GM12878 (cell line): ENCODE measurements at regions not wholly inside any gene's neighbourhood (a gene's known extent, or its start where the extent isn't known, plus 50 kb on each side); places are given as distances from the start of the nearest gene placed in this dataset.

Experiments
- ATAC-seq: fragments of 200-7000 bp; cut with Tn5 transposase; 3 replicates; pipeline ENCODE4 v1.9.1; 2020; ENCODE audit warnings: mild to moderate bottlenecking, moderate library complexity
- BruUV-seq: library from RNA; stranded (reverse); fragments of 400-500 nt; replicated peaks from 2 replicates; lab custom pipeline; 2021; lab: Mats Ljungman, UMichigan
- CTCF ChIA-PET: fragments of 300-600 bp; sonication (Branson Sonifier 250); formaldehyde crosslinking; extraction: SDS; loops from one replicate; lab custom pipeline; 2021; ENCODE audit warnings: inconsistent platforms; lab: Yijun Ruan, JAX
- POLR2A ChIA-PET: fragments of 350-600 bp; formaldehyde crosslinking; extraction: SDS; loops from one replicate; lab custom pipeline; 2021; ENCODE audit warnings: inconsistent platforms; lab: Charles Lee
- RAD21 ChIA-PET: fragments of 300-600 bp; sonication (Branson Sonifier 250); formaldehyde crosslinking; loops from one replicate; lab custom pipeline; 2023; ENCODE audit warnings: antibody characterized with exemption; ENCODE audit not compliant: unreplicated experiment; lab: Charles Lee
- SMC1A ChIA-PET: fragments of 300-600 bp; sonication (Branson Sonifier 250); formaldehyde crosslinking; loops from one replicate; lab custom pipeline; 2023; ENCODE audit not compliant: unreplicated experiment, uncharacterized antibody; lab: Charles Lee
- DNase-seq: peaks from one replicate; pipeline ENCODE4 v3.0.0-alpha.2; 2011; ENCODE audit warnings: low read depth, low spot score
- FAIRE-seq: peaks from 3 replicates; lab custom pipeline; 2011; peaks lifted over from hg19 to GRCh38; lab: Jason Lieb, UNC
- H2AFZ ChIP-seq: 2 replicates; pipeline ENCODE4 v1.6.0; 2011; ENCODE audit warnings: low read depth, low read length, control low read depth; ENCODE audit not compliant: control insufficient read depth
- H3K27ac ChIP-seq: 2 replicates; pipeline ENCODE4 v1.5.1; 2011; ENCODE audit warnings: control low read depth; ENCODE audit not compliant: control insufficient read depth, insufficient read depth
- H3K27me3 ChIP-seq, 2 experiments: replicated peaks in 1 of 2; 2 replicates each; pipeline versions ENCODE4 v1.6.0 to v1.6.1; 2011; ENCODE audit warnings: low read length in 1 of 2; ENCODE audit not compliant: control insufficient read depth in 2 of 2, insufficient read depth in 2 of 2
- H3K36me3 ChIP-seq, 2 experiments: 2 replicates each; pipeline ENCODE4 v1.5.1; 2011; ENCODE audit warnings: low read length in 1 of 2; ENCODE audit not compliant: control insufficient read depth in 2 of 2, insufficient read depth in 2 of 2
- H3K4me1 ChIP-seq: 2 replicates; pipeline ENCODE4 v1.6.1; 2011; ENCODE audit warnings: mild to moderate bottlenecking, low read length, moderate library complexity, mixed read lengths; ENCODE audit not compliant: control insufficient read depth, insufficient read depth
- H3K4me2 ChIP-seq: 2 replicates; pipeline ENCODE4 v1.6.0; 2011; ENCODE audit warnings: control low read depth; ENCODE audit not compliant: control insufficient read depth, insufficient read depth
- H3K4me3 ChIP-seq: fragments of 200-600 bp; sonication (generic); 2 replicates; pipeline ENCODE4 v1.5.1; 2016
- H3K79me2 ChIP-seq: 2 replicates; pipeline ENCODE4 v1.6.0; 2011; ENCODE audit warnings: low read length; ENCODE audit not compliant: control insufficient read depth, insufficient read depth
- H3K9ac ChIP-seq: 2 replicates; pipeline ENCODE4 v1.8.0; 2011; ENCODE audit warnings: low read length, control low read depth, mixed read lengths; ENCODE audit not compliant: control insufficient read depth, insufficient read depth
- H3K9me3 ChIP-seq: replicated peaks from 3 replicates; pipeline ENCODE4 v1.5.1; 2011; ENCODE audit warnings: mild to moderate bottlenecking, low read length; ENCODE audit not compliant: control insufficient read depth, insufficient read depth
- H4K20me1 ChIP-seq: 2 replicates; pipeline ENCODE4 v1.6.0; 2011; ENCODE audit not compliant: control insufficient read depth, insufficient read depth
- ATF3 ChIP-seq: IDR thresholded peaks from 2 replicates; pipeline ENCODE4 v1.6.1; 2011; ENCODE audit warnings: low read depth, mild to moderate bottlenecking, low read length, moderate library complexity, borderline replicate concordance; ENCODE audit errors: extremely low read depth
- CEBPZ ChIP-seq: fragments of 150-350 bp; IDR thresholded peaks from 2 replicates; pipeline ENCODE4 v1.6.1; 2016; ENCODE audit warnings: low read depth, low read length
- DPF2 ChIP-seq: fragments of 450-650 bp; IDR thresholded peaks from 2 replicates; pipeline ENCODE4 v1.6.1; 2017; ENCODE audit warnings: mild to moderate bottlenecking
- ELK1 ChIP-seq: IDR thresholded peaks from 2 replicates; pipeline ENCODE4 v1.6.1; 2012; ENCODE audit warnings: low read depth, low read length, improper control_type of control experiment
- IKZF1 ChIP-seq: fragments of 450-650 bp; conservative IDR thresholded peaks from 2 replicates; pipeline ENCODE4 v1.6.1; 2017; ENCODE audit warnings: antibody characterized with exemption, mild to moderate bottlenecking
- IRF3 ChIP-seq: fragments of 450-650 bp; IDR thresholded peaks from 2 replicates; pipeline ENCODE4 v1.6.1; 2014; ENCODE audit warnings: mild to moderate bottlenecking
- PBX3 ChIP-seq: IDR thresholded peaks from 2 replicates; pipeline ENCODE4 v1.6.1; 2011; ENCODE audit warnings: mild to moderate bottlenecking, low read depth, low read length, moderate library complexity; ENCODE audit not compliant: insufficient replicate concordance
- SUZ12 ChIP-seq: fragments of 200-600 bp; sonication (generic); IDR thresholded peaks from one replicate; pipeline ENCODE4 v1.6.1; 2018; ENCODE audit warnings: antibody characterized with exemption, mild to moderate bottlenecking; ENCODE audit not compliant: unreplicated experiment
- TBL1XR1 ChIP-seq: IDR thresholded peaks from 2 replicates; pipeline ENCODE4 v1.6.1; 2012; ENCODE audit warnings: low read depth, low read length, improper control_type of control experiment
- WGBS: methylation state at CpG from one replicate; pipeline ENCODE4 v1.1.6; 2016; ENCODE audit warnings: low lambda C conversion rate; ENCODE audit not compliant: insufficient replicate concordance, insufficient coverage; ENCODE audit errors: missing lambda C conversion rate; 5-methylcytosine and 5-hydroxymethylcytosine counted together
- in situ Hi-C: fragments of 300-500 bp; cut with MboI; formaldehyde crosslinking; loops from 9 replicates; pipeline ENCODE4 v1.14.3; 2018; ENCODE audit warnings: mixed read lengths
- intact Hi-C: fragments of 100-400 bp; cut with micrococcal nuclease; formaldehyde crosslinking; loops from one replicate; pipeline ENCODE4 v1.14.2; 2022; ENCODE audit not compliant: unreplicated experiment

GRCh38 chr10:64170791-64171190 lies 649.6 kb downstream of the REEP3 start:
- no TSS peak for BruUV-seq
- in situ Hi-C loops: no loop called here
- intact Hi-C loops: no loop called here
- Histone ChIP-seq H3K27me3 (no peaks in the 10 kb centered on the region), H4K20me1 (no peaks in the 10 kb centered on the region), H3K79me2 (no peaks in the 10 kb centered on the region), H3K4me2 (no peak overlapping the region)
- no peak for FAIRE-seq
- TF ChIP-seq CEBPZ: no peak
- no peak for TF ChIP-seq DPF2
- no peak for TF ChIP-seq IRF3
- TF ChIP-seq, all 136 proteins: peak for 0
- ChIA-PET POLR2A (no interaction called here), CTCF (no interaction called here), RAD21 (no interaction called here), SMC1A (no interaction called here)
- H3K9ac ChIP-seq: no peak overlapping the region
- no peak overlapping the region for H2AFZ ChIP-seq
- no peaks in the 10 kb centered on the region for H3K36me3 ChIP-seq
- H3K4me1 ChIP-seq: no peaks in the 10 kb centered on the region
- H3K27ac ChIP-seq: no peak overlapping the region
- no peak for ATAC-seq
- no peak overlapping the region for H3K4me3 ChIP-seq
- no peak for DNase-seq
- H3K9me3 ChIP-seq: no peaks in the 10 kb centered on the region
- 88% methylated on average over 30 of the region's 35 CpGs for WGBS

- ChIA-PET POLR2A (no interaction called here), CTCF (interaction anchor here (0.9 kb wide), 1 partner anchor 10 kb away, joined by 3 read pairs; no protein-coding TSS in a partner anchor), RAD21 (no interaction called here), SMC1A (no interaction called here)
- intact Hi-C loops: no loop called here
- no peaks in the 10 kb centered on the region for H4K20me1 ChIP-seq
- no peaks in the 10 kb centered on the region for H3K4me1 ChIP-seq
- DNase-seq: no peak
- in situ Hi-C loops: no loop called here
- no peak overlapping the region for H3K9ac ChIP-seq
- no peaks in the 10 kb centered on the region for H3K9me3 ChIP-seq
- H3K79me2 ChIP-seq: no peaks in the 10 kb centered on the region
- no peak for ATAC-seq
- no peak for FAIRE-seq
- no peak overlapping the region for H3K4me2 ChIP-seq
- H2AFZ ChIP-seq: no peak overlapping the region
- no peaks in the 10 kb centered on the region for H3K27me3 ChIP-seq
- no TSS peak for BruUV-seq
- no peak overlapping the region for H3K4me3 ChIP-seq
- no peak overlapping the region for H3K27ac ChIP-seq
- no peaks in the 10 kb centered on the region for H3K36me3 ChIP-seq
- TF ChIP-seq ATF3 (no peak), SUZ12 (no peak), ELK1 (no peak), PBX3 (no peak), IKZF1 (no peak), TBL1XR1 (no peak)
Measured at GRCh38 chr10:64173826-64174225, 652.6 kb downstream of the REEP3 start.
